ENCODE measurements at regions not wholly inside any gene's neighbourhood (a gene's known extent, or its start where the extent isn't known, plus 50 kb on each side); places are given as distances from the start of the nearest gene placed in this dataset.
A peak's percentile ranks its signal among the peaks of the same experiment; 100 is the strongest.
"Not testable (repeated sequence)": the region's sequence is repeated elsewhere in the genome, so short reads cannot be mapped to it uniquely, and the experiment has no call there.

DNA sequence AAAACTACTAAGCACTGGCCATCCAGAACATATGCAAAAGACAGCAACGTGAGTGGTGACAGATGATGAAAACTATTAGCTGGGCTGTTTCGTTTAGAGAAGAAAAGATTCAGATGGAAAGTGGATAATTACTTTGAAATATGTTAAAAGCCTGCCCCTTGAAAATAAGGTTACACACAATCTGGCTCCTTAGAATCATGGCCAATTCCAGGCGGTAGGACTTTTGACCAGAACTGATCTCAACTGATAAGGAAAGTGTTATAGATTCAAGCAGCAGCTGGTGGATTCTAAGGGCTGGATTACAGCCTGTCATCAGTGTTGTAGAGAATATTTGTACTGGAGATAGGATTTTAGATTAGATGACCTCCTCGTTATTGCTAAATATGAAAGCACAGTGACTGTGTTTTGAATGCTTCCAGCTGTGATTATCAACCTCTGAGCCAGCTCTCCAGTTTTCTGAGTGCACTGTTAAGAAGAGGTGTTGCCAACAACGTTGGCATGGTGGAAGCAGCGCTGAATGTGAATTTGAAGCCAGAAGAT is 75.1 kb downstream of the KBTBD2 start:
- DNase-seq, result not testable (repeated sequence)

DNA sequence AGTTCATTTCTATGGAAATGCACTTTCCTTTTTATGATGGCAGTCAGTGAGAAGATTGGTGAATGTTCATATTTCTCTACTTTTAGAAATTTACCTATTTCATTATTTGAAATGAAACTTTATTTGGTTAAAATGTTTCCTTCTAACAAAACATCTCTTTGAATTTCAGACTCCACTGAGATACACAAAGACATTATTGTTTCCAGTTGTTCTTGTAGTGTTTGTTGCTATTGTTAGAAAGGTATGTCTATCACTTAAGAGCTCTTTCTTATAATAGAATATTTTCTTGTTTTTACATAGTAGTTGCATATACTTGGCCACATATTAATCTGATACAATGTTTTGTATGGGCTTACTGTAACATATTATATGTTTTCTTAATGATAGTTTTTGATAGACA is 76.8 kb downstream of the KBTBD2 start:
- DNase-seq, result not testable (repeated sequence)

DNA sequence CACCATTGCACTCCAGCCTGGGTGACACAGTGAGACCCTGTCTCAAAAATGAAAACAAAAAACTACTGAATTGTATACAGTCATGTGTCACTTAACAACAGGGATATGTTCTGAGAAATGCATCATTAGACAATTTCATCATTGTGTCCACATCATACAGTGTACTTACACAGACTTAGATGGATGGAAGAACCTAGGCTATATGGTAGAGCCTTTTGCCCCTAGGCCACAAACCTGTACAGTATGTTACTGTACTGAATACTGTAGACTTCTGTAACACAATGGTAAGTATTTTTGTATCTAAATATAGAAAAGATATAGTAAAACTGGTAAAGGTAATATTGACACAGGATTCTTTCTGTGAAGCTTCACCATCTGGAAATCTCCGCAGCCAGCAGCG is 81.7 kb downstream of the KBTBD2 start:
- no peak for DNase-seq

DNA sequence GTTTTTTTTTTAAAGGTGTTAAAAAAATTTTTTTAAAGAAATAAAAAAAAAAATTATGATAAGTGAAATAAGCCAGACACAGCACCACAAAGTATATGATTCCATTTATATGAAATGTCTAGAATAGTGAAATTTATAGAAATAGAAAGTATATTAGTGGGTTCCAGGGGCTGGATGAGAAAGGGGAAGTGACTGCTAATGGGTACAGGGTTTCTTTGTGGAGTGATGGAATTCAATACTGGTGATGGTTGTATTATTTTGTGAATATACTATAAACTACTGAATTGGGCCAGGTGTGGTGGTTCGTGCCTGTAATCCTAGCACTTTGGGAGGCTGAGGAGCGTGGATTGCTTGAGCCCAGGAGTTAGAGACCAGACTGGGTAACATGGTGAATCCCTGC is 82.2 kb downstream of the KBTBD2 start:
- DNase-seq, result no peak

DNA sequence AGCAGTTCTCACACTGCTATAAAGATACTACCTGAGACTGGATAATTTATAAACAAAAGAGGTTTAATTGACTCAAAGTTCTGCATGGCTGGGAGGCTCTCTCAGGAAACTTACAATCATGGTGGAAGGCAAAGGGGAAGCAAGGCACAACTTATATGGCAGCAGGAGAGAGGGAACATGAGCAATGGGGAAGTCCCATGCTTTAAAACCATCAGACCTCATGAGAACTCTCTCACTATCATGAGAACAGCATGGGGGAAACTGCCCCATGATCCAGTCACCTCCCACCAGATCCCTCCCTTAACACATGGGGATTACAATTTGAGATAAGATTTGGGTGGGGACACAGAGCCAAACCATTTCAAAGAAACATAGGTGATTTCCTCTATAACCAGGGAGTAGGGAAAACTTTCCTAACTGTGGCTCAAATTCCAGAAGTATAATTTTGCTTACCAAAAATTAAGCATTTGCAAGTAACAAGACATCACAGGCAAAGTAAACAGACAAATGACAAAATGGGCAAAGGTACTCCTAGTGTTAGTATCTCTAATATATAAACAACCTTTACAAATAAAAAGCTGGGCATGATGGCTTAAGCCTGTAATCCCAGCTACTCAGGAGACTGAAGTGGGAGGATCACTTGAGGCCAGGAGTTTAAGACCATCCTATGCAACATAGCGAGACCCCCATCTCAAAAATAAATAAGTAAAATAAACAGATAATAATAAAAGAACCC is 88.0 kb downstream of the KBTBD2 start:
- no peak for DNase-seq

DNA sequence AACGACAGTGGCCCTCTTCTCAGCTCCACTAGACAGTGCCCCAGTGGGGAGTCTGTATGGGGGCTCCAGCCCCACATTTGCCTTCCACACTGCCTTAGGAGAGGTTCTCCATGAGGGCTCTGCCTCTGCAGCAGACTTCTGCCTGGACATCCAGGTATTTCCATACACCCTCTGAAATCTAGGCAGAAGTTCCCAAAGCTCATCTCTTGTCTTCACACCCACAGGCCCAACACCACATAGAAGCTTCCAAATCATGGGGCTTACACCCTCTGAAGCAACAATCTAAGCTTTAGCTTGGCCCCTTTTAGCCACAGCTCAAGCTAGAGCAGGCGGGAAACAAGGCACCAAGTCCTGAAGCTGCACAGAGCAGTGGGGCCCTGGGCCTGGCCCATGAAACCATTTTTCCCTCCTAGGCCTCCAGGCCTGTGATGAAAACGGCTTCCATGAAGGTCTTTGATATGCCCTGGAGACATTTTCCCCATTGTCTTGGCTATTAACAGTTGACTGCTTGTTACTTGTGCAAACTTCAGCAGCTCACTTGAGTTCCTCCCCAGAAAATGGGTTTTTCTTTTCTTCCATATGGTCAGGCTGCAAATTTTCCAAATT is 89.2 kb downstream of the KBTBD2 start:
- no peak for DNase-seq

DNA sequence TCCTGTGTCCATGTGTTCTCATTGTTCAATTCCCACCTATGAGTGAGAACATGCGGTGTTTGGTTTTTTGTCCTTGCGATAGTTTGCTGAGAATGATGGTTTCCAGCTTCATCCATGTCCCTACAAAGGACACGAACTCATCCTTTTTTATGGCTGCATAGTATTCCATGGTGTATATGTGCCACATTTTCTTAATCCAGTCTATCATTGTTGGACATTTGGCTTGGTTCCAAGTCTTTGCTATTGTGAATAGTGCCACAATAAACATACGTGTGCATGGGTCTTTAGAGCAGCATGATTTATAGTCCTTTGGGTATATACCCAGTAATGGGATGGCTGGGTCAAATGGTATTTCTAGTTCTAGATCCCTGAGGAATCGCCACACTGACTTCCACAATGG is 98.5 kb downstream of the KBTBD2 start:
- DNase-seq, result not testable (repeated sequence)

DNA sequence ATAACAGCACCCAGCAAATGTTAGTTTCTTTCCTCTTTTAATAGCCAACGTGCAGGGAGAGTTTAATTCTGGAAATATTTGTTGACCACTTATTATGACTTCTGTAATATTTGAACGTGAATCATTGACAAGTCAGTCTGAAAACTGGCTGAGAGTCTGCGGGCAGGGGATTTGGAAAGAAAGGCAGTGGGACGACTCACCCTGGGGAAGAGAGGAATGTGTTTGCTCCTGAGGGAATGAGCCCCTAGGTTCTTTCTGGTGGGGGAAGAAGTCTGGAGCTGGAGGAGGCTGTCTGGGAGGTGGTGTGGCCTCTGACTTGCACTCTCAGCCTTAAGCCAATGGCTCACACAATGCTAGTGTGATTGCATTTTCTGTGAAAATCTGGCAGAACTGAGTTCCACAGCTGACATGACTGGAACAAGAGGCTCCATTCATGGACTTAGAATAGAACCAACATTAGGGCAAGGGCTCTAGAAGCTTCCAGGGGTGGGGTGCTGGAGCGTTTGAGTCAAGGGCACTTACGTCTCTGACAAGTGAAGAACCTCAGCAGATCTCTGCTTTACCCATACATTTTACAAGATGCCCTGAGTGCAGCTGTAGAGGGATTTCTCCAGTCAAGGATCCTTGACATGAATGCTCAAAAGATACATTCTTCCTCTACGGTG is 100.7 kb downstream of the KBTBD2 start:
- DNase-seq, result not testable (repeated sequence)

DNA sequence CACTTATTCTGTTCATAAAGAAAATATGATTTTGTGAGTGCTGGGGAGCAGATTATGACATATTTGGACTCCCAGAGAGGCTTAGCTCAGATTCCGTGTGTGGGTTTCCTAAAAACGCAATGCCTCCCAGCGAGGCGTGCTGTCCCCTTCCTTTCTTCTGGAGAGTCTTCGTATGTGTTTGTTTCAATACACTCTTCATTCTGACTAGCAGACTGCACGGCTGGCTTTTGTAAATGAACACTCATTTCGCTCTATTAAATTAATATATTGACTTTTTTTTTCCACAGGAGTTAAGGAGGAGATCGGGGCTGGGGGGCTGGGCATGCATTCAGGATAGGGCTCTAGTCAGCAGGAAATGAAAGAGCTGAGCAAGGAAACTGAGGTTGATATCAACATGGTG is 102.3 kb downstream of the KBTBD2 start:
- DNase-seq, result not testable (repeated sequence)

DNA sequence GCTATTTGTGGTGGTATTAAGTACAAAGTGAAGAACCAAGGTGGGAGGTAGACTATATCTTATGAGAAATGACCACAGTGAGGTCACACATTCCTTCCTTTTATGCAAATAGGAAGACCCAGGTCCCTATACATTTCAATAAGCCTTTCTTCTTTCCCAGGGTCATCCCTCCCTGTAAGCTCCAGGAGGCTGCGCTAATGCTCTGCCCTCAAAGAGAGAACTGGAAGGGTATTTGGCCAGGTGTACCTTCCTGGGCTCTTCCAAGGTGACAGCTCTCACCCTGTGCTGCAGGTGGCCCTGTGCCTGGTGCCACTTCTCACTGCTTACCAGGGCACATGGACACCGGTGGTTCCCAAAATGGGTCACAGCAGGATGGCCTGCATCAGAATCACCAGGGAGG is 103.4 kb downstream of the KBTBD2 start:
- not testable (repeated sequence) for DNase-seq

DNA sequence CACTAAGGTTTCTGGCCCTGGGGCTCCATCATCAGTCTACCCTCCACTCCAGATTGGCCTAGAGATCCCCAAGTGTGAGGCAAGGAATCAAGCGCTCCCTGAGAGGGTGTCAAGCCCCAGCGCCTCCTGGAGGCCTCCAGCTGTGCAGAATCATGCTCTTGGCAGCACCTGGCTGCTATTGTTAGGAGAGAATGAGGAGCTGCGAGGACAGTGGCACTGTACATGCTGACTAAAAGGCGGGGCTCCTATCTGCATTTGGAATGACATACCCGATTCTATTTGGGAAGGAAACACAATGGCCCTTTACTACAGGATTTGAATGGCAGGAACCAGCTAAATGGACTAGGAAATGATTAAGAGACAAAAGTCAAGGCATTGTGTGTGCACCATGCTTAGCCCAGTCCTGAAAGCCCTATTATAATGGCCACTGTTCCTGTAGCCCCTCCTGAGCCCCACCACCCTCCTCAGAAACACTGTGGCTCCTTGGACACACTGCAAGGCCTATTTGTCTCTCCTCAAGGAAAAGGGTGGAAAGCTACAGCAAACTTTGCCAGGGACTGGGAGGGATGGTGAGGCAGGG is 106.1 kb downstream of the KBTBD2 start:
- not testable (repeated sequence) for DNase-seq

DNA sequence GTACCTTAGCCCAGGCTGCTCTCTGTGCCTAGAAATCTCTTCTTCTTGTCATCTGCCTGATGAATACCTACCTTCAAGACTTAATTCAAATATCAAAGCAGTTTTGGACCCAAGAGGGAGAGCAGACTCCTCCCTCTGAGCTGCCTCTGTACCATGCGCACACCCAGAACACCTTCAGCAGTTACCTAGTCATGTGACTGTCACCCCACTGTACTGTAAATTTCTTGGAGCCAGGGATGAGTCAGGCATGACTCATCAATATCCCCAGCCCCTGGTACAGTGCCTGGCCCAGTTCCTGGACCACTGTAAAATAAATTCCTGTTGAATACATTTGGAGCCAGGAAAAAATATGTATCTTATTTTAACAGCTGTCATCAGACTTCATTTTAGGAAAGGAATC is 111.7 kb downstream of the KBTBD2 start:
- not testable (repeated sequence) for DNase-seq

DNA sequence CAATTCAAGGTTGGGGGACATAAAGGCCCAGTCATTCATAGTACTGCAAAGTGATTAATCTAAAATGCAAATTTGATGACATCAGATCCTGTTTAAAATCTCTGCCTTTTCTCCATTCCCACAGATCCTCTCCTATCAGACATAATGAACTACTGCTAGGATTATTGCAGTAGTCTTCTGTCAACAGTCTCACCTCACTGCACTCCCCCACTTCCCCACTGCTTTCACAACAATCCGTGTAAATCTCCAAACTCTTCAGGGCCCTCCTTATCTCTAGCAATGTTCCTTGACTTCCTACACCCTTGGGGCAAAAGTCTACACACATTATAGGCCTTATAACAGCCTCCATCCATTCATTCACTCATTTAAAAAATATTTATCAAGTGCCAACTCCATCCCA is 112.4 kb downstream of the KBTBD2 start:
- DNase-seq, result no peak

DNA sequence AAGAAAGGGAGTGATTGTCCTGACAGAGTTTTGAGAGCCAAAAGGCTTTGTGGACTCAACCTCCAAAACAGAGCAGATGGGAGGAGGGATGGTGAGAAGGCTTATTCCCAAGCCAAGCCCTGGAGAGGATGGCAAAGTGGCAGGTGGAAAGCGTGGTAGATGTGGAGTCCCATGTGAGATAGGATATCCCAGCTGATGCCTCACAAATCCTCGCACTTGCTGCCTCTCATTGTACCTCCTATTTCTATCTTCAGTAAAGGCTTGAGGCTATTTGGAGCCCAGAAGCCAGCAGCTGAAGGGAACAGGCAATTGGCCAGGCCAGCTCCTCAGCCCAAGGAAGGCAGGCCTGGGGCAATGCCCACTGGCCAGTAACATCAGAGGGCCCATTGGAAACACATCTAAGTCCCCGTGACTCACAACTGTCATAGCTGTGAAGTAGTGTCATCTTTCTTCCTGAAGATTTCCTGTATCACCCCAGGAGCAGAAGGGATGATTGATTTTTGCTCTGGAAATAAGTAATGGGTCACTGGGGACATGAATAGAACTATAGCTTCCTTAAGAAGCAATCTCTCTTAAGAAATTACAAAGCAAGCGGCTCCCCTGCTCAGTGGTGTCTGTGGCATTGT is 114.4 kb downstream of the KBTBD2 start:
- DNase-seq, result not testable (repeated sequence)

DNA sequence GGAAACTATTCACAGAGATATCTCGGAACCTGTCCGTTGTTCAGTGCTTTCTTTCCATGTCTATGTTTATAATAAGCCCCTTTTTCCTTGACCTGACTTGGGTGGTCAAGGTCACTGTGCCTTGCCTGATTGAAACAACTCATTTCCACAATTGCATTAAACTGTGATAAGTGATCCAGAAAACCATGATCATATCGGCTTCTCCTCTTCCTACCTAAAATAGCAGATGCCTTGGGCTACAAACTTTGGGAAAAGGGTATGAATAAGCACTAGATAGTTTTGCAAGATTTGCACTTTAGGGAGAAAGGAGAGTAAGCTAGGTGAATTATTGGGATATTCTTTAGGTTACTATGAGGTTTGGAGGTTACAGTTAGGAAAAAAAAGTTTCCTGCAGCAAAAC is 115.2 kb downstream of the KBTBD2 start:
- not testable (repeated sequence) for DNase-seq

DNA sequence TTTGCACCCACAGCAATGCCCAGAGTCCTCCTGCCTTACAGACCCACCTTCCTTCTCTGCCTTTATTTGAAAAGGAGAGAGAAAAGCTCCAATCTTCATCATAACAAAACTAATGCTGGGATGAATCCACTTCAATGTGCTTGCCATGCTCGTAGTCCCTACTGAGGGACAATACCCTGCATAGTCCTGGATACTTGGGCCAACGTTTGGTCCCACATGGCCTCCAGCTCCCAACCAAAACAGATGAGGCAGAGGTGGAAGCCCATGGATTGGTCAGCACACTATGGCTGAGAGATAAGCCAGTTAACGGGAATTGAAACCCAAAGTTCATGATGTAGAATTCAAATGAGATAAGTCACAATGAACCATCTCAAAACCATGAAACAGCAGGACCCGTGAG is 115.8 kb downstream of the KBTBD2 start:
- not testable (repeated sequence) for DNase-seq

DNA sequence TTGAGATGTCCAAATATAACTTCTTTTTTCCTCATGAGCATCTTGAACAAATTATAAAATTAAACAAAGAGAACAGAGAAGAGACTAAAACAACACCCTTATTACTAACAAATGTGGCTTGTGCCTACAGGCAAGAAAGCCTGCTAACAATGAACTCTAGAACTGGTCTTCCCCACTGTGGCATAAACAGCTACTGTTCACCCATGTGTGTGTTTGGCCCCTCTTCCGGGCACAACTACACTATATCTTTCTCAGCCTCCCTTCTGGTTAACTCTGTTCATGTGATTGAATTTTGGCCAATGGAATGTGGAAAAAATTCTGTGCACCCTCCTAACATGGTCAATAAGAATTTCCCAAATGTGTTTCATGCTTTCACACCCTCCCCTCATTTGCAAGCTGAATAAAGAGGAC is 117.0 kb downstream of the KBTBD2 start:
- DNase-seq, result no peak

DNA sequence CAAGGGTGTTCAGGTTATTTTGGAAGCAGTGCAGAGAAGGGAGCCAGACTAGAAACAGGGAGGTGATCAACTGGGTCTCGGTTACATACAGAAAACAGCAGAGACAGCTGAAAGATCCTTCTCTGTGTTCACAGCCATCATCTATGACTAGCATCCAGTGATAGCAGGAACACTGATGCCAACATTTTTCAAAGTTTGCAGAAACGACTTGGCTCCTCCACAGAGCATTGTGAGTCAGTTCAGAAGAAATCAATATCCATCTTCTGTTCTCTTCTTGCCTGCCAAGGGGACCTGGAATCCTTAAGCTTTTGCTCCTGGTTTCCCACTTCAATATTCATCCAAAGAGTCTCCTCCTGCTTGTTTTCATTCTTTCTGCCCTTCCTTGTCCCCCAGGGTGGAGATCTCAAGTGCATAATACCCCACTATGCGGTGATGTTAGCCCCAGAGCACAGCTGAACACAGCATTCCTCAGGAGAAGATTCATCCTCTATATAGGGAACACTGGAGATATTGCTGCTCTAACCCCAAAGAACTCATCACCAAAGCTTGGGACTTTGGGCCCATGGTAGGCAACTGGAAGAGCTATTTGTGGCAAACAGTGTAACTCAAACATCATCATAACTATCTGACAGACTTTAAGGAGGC is 122.6 kb downstream of the KBTBD2 start:
- DNase-seq, result not testable (repeated sequence)

DNA sequence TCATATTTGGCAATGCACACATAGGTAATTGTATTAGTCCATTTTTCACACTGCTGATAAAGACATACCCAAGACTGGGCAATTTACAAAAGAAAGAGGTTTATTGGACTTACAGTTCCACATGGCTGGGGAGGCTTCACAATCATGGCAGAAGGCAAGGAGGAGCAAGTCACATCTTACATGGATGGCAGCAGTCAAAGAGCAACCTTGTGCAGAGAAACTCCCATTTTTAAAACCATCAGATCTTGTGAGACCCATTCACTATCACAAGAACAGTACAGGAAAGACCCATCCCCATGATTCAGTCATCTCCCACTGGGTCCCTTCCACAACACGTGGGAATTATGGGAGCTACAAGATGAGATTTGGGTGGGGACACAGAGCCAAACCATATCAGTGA is 123.2 kb downstream of the KBTBD2 start:
- DNase-seq, result not testable (repeated sequence)

DNA sequence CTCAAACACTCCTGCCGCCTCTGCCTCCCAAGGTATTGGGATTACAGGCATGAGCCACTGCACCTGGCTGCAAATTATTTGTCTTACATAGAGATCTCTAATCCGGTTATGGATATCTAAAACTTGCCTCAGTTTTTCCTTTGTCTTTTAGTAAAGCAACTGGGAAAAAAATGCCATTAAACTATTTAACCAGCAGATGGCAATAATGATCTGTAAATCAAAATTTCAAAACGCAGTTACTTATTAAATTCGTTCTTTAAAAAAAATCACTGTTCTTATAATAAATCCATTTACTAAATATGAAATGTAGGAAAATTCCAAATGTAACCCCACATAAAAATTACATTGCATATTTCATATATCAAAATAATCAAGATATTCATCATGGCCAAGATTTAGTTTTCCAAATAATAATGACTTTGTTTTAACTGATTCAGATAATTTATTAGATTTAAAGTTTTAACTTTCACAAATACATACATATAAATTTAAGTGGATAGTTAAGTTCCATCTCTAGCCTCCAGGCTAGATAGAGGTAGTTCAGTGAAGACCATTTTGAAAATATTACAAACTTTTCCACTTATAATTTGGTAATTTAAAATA is 125.8 kb downstream of the KBTBD2 start:
- peak in 1 of 2 donors; percentile 14 for DNase-seq

DNA sequence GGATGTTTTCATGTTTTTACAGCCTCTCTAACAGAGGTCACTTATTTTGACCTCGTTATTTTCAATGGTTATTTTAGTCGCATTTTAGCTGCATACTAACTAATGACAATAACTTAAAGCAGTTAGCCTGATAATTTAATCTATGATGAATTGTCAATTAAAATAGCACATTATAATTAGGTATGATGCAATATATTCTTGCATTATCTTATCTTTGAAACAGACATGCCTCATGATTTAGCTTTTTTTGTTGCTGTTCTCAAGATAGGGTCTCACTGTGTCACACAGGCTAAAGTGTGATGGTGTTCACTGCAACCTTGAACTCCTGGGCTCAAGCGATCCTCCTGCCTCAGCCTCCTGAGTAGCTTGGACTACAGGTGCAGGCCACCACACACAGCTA is 126.4 kb downstream of the KBTBD2 start:
- DNase-seq, result no peak

DNA sequence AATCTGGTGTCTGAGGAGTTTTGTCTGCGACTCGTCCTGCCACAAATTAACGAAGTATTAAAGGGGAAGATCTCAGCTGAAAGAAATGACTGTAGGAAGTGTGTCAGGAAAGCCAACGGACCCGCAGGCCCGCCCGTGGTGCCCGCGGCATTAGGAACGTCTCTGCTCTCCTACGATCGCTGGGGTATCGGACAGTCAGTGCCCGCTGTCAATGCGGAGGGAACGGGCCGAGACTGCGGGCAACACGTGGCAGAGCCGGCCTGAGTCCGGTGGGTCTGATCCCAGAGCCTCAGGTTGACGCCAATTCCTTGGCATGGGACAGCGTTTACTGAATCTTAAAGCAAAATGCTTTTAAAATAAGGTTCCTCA is 128.7 kb downstream of the KBTBD2 start:
- no peak for DNase-seq
